K562 (cell line): ENCODE measurements at regions not wholly inside any gene's neighbourhood (a gene's known extent, or its start where the extent isn't known, plus 50 kb on each side); places are given as distances from the start of the nearest gene placed in this dataset.

Source experiments
- ATAC-seq: fragments of 200-7000 bp; cut with Tn5 transposase; 3 replicates; pipeline ENCODE4 v1.9.1; 2020; ENCODE audit warnings: moderate library complexity
- BruUV-seq: library from RNA; stranded (reverse); fragments of 400-500 nt; replicated peaks from 2 replicates; lab custom pipeline; 2021; lab: Mats Ljungman, UMichigan
- CTCF ChIA-PET: fragments of 300-600 bp; formaldehyde crosslinking; extraction: SDS; loops from one replicate; lab custom pipeline; 2021; ENCODE audit warnings: low intra/inter-chr PET ratio; lab: Yijun Ruan, JAX
- POLR2A ChIA-PET: fragments of 300-600, 350-650 bp; sonication (Branson Sonifier 250); formaldehyde crosslinking; extraction: SDS; loops from one replicate; lab custom pipeline; 2021; ENCODE audit warnings: antibody characterized with exemption, inconsistent platforms; lab: Yijun Ruan, JAX
- DNase-seq, 4 experiments: peaks; one replicate each; pipeline versions ENCODE4 v3.0.0 to v3.0.0-alpha.2; 2011 to 2018; ENCODE audit warnings: low spot score in 3 of 4, mixed read lengths in 3 of 4; ENCODE audit errors: extremely low read depth in 1 of 4
- FAIRE-seq: peaks from 2 replicates; lab custom pipeline; 2011; peaks lifted over from hg19 to GRCh38; lab: Jason Lieb, UNC
- H2AFZ ChIP-seq: 2 replicates; pipeline ENCODE4 v1.6.0; 2011; ENCODE audit warnings: low read depth, low read length, control low read depth, inconsistent platforms
- H3K27ac ChIP-seq: fragments of 200-600 bp; 3 replicates; pipeline ENCODE4 v1.8.0; 2011; ENCODE audit warnings: low read depth, mild to moderate bottlenecking, control low read depth, inconsistent platforms, low read length, moderate library complexity, mixed read lengths; ENCODE audit errors: extremely low read depth
- H3K27me3 ChIP-seq, 2 experiments: fragments of 300-600 bp in 1 of 2; 2 replicates in 1 of 2; 3 replicates in 1 of 2; pipeline versions ENCODE4 v1.6.0 to v1.8.0; 2011; ENCODE audit warnings: inconsistent platforms in 2 of 2, low read length in 2 of 2, mild to moderate bottlenecking in 1 of 2, mixed read lengths in 1 of 2, moderate library complexity in 1 of 2; ENCODE audit not compliant: control insufficient read depth in 2 of 2, insufficient read depth in 2 of 2
- H3K36me3 ChIP-seq: fragments of 300-600 bp; 3 replicates; pipeline ENCODE4 v1.8.0; 2011; ENCODE audit warnings: mild to moderate bottlenecking, low read length, inconsistent platforms; ENCODE audit not compliant: control insufficient read depth, insufficient read depth
- H3K4me1 ChIP-seq, 2 experiments: fragments of 200-600 bp in 1 of 2; replicated peaks in 1 of 2; 2 replicates in 1 of 2; 3 replicates in 1 of 2; pipeline versions ENCODE4 v1.5.1 to v1.8.0; 2011; ENCODE audit warnings: inconsistent platforms in 2 of 2, low read length in 2 of 2, mild to moderate bottlenecking in 1 of 2, mixed read lengths in 1 of 2, moderate library complexity in 1 of 2; ENCODE audit not compliant: control insufficient read depth in 2 of 2, insufficient read depth in 2 of 2
- H3K4me2 ChIP-seq: 2 replicates; pipeline ENCODE4 v1.6.1; 2011; ENCODE audit warnings: low read length, control low read depth, inconsistent platforms, mixed read lengths; ENCODE audit not compliant: insufficient read depth
- H3K4me3 ChIP-seq: fragments of 200-600 bp; sonication (generic), shearing (Covaris generic); 2 replicates; pipeline ENCODE4 v1.5.1; 2016; ENCODE audit warnings: control low read depth, inconsistent platforms
- H3K79me2 ChIP-seq: fragments of 200-600 bp; 3 replicates; pipeline ENCODE4 v1.8.0; 2011; ENCODE audit warnings: low read length, inconsistent platforms; ENCODE audit not compliant: control insufficient read depth, insufficient read depth
- H3K9ac ChIP-seq, 2 experiments: 2 replicates each; pipeline versions ENCODE4 v1.6.0 to v1.6.1; 2011; ENCODE audit warnings: low read depth in 2 of 2, low read length in 2 of 2, control low read depth in 1 of 2, inconsistent platforms in 1 of 2, mild to moderate bottlenecking in 1 of 2, mixed read lengths in 1 of 2; ENCODE audit not compliant: insufficient read depth in 1 of 2
- H3K9me1 ChIP-seq: one replicate; pipeline ENCODE4 v1.6.0; 2011; ENCODE audit warnings: inconsistent platforms, mild to moderate bottlenecking, low read length, moderate library complexity; ENCODE audit not compliant: control insufficient read depth, insufficient read depth
- H3K9me3 ChIP-seq: replicated peaks from 2 replicates; pipeline ENCODE4 v1.5.1; 2011; ENCODE audit warnings: low read depth, low read length, inconsistent platforms; ENCODE audit not compliant: control insufficient read depth, insufficient read depth
- H4K20me1 ChIP-seq: replicated peaks from 2 replicates; pipeline ENCODE4 v1.6.1; 2011; ENCODE audit warnings: low read length, inconsistent platforms, mixed read lengths; ENCODE audit not compliant: control insufficient read depth, insufficient read depth
- ARID1B ChIP-seq: fragments of 450-650 bp; IDR thresholded peaks from 2 replicates; pipeline ENCODE4 v1.6.1; 2016; ENCODE audit warnings: antibody characterized with exemption, mild to moderate bottlenecking, inconsistent platforms
- BACH1 ChIP-seq: fragments of 200-800 bp; sonication (Bioruptor generic); IDR thresholded peaks from 2 replicates; pipeline ENCODE4 v1.6.1; 2016; ENCODE audit warnings: missing genetic modification characterization, missing compliant biosample characterization
- FOXK1 ChIP-seq: sonication (generic); formaldehyde crosslinking; IDR thresholded peaks from 2 replicates; pipeline ENCODE4 v1.8.0; 2022; ENCODE audit warnings: missing genetic modification reagents, mild to moderate bottlenecking, borderline replicate concordance
- MCM7 ChIP-seq, 2 experiments: fragments of 450-650 bp; IDR thresholded peaks; 2 replicates each; pipeline ENCODE4 v1.6.1; 2016 to 2018
- MEIS2 ChIP-seq: fragments of 450-650 bp; IDR thresholded peaks from 2 replicates; pipeline ENCODE4 v1.6.1; 2014; ENCODE audit warnings: mild to moderate bottlenecking; ENCODE audit not compliant: partially characterized antibody
- NELFE ChIP-seq: IDR thresholded peaks from 2 replicates; pipeline ENCODE4 v1.6.1; 2011; ENCODE audit warnings: mild to moderate bottlenecking; ENCODE audit not compliant: insufficient read depth, insufficient read length
- POLR2H ChIP-seq: IDR thresholded peaks from 2 replicates; pipeline ENCODE4 v1.6.1; 2016; ENCODE audit warnings: missing genetic modification characterization, low read depth, mild to moderate bottlenecking, control low read depth, missing compliant biosample characterization, moderate library complexity
- RBM34 ChIP-seq: fragments of 200-400 bp; formaldehyde crosslinking; IDR thresholded peaks from 2 replicates; pipeline ENCODE4 v1.6.1; 2018; ENCODE audit warnings: low read length, borderline replicate concordance; ENCODE audit not compliant: insufficient read depth
- SMARCE1 ChIP-seq: fragments of 450-650 bp; IDR thresholded peaks from 2 replicates; pipeline ENCODE4 v1.7.1; 2016; ENCODE audit warnings: mild to moderate bottlenecking
- STAG1 ChIP-seq: sonication (generic); formaldehyde crosslinking; IDR thresholded peaks from 2 replicates; pipeline ENCODE4 v1.5.0; 2020; ENCODE audit warnings: missing genetic modification reagents, borderline replicate concordance
- TFAM ChIP-seq: fragments of 250-450 bp; sonication (Bioruptor Pico); conservative IDR thresholded peaks from 2 replicates; pipeline ENCODE4 v1.5.0; 2021; ENCODE audit warnings: mild to moderate bottlenecking, moderate library complexity
- ZBTB7A ChIP-seq: IDR thresholded peaks from 2 replicates; pipeline ENCODE4 v1.6.1; 2011; ENCODE audit warnings: low read depth, mild to moderate bottlenecking, low read length, moderate library complexity, borderline replicate concordance; ENCODE audit not compliant: control insufficient read depth
- ZNF282 ChIP-seq: sonication (generic); formaldehyde crosslinking; IDR thresholded peaks from 2 replicates; pipeline ENCODE4 v1.8.1; 2023; ENCODE audit warnings: missing genetic modification reagents
- WGBS: fragments of 100-300 bp; shearing (Covaris generic); methylation state at CpG from one replicate; pipeline ENCODE4 v1.1.6; 2016; ENCODE audit warnings: low coverage, mixed read lengths; ENCODE audit not compliant: insufficient coverage; ENCODE audit errors: missing lambda C conversion rate; 5-methylcytosine and 5-hydroxymethylcytosine counted together
- in situ Hi-C: fragments of 300-500 bp; cut with MboI; formaldehyde crosslinking; loops from 4 replicates; pipeline ENCODE4 v1.15.0; 2018; ENCODE audit warnings: inconsistent platforms, mixed read lengths
- intact Hi-C: fragments of 100-400 bp; cut with micrococcal nuclease; formaldehyde crosslinking; loops from 2 replicates; pipeline ENCODE4 v1.14.2; 2022
- TF ChIP-seq, protein P1 (sequence below), 2 experiments: fragments of 450-650 bp in 1 of 2; sonication (generic) in 1 of 2; formaldehyde crosslinking in 1 of 2; IDR thresholded peaks in 1 of 2; conservative IDR thresholded peaks in 1 of 2; 2 replicates each; pipeline versions ENCODE4 v1.6.1 to v1.8.1; 2016 to 2023; ENCODE audit warnings: mild to moderate bottlenecking in 2 of 2, moderate library complexity in 2 of 2, inconsistent platforms in 1 of 2, missing genetic modification reagents in 1 of 2

DNA sequence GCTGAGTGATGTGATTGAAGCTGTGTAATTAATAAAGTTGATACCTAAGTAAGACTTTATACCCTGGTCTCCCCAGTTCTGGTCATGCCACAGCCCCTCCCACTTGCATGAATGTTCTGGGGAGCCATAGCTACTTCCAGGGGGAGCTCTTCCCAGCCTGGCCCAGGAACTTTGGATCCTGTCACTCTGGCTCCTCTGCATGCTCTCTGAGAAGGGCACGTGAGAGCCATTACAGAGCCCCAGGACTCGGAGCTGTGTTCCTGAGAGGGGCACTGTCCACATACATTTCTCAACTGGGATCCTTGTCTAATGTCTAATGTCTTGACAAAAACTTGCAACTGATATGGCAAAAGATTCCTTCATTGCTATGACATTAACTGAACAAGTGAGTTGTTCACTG, 173.9 kb upstream of the NPY start:
- BruUV-seq, result no TSS peak
- DNase-seq (no peak), FAIRE-seq (no peak), ATAC-seq (no peak)
- no peaks in the 10 kb centered on the region for H3K9me3 ChIP-seq
- no peaks in the 10 kb centered on the region for H3K79me2 ChIP-seq
- 0 out of 5 replicates have a peak, but pooled peaks cover 0 to 4% of the 10 kb centered on the region in 2 experiments for H3K27me3 ChIP-seq
- ChIA-PET CTCF (no interaction called here), POLR2A (interaction anchor here (1.1 to 1.3 kb wide), 2 partner anchors 9 to 13 kb away, joined by 3 to 4 read pairs; no protein-coding TSS in a partner anchor)
- H3K4me2 ChIP-seq, result no peak overlapping the region
- H3K9ac ChIP-seq, result no peak overlapping the region
- H3K27ac ChIP-seq, result no peak overlapping the region
- H2AFZ ChIP-seq, result no peak overlapping the region
- H3K36me3 ChIP-seq, result no peaks in the 10 kb centered on the region
- no peaks in the 10 kb centered on the region for H3K4me1 ChIP-seq
- no peaks in the 10 kb centered on the region for H3K9me1 ChIP-seq
- H3K4me3 ChIP-seq, result no peak overlapping the region
- intact Hi-C loops, result no loop called here
- in situ Hi-C loops, result no loop called here
- TF ChIP-seq ZNF282 (no peak), FOXK1 (CRISPR knock-in tag) (no peak), NELFE (no peak), ARID1B (no peak), STAG1 (CRISPR knock-in tag) (no peak), TFAM (no peak)
- TF ChIP-seq, all 486 proteins: peak for 0
- H4K20me1 ChIP-seq, result no peaks in the 10 kb centered on the region
- 0% methylated on average over 2 of the region's 2 CpGs for WGBS

DNA sequence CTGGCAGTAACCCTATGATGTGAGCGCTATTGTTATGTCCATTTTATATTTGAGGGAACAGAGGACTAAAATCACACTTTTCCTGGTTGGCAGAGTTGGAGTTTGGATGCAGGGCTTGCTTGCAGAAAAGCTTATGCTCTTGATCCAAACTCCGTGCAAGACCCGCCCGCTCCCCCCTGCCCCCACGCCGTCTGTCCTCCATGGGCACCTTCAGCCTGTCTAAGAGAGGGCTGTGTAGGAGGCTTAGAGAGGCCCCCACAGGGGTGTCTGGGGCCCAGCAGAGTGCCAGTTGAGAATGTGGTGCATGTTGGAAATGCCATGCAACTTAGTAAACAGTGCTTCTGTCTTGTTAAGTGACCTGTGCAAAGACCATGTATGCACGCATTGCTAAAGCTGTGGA, 170.5 kb upstream of the NPY start:
- H2AFZ ChIP-seq, result no peak overlapping the region
- in situ Hi-C loops, result no loop called here
- FAIRE-seq, result no peak

More for the DNA sequence above, 170.5 kb upstream of the NPY start:
- POLR2A ChIA-PET, result interaction anchor here (0.6 kb wide), 2 partner anchors 35 to 719 kb away, joined by 3 to 4 read pairs; no protein-coding TSS in a partner anchor
- Histone ChIP-seq H3K27ac (no peak overlapping the region), H3K79me2 (no peaks in the 10 kb centered on the region), H3K4me3 (no peak overlapping the region), H3K9ac (no peak overlapping the region), H3K9me3 (no peaks in the 10 kb centered on the region), H3K36me3 (no peaks in the 10 kb centered on the region), H4K20me1 (no peaks in the 10 kb centered on the region), H3K9me1 (no peaks in the 10 kb centered on the region), H3K4me2 (no peak overlapping the region), H3K4me1 (no peaks in the 10 kb centered on the region), H3K27me3 (peaks cover 0 to 4% of the 10 kb centered on the region in 2 experiments; a peak in 1 of 5 replicates)
- no TSS peak for BruUV-seq
- TF ChIP-seq RBM34, result no peak
- TF ChIP-seq POLR2H (tag), result no peak
- no peak for TF ChIP-seq MCM7 (IDR thresholded peaks at IDR 0.05)
- TF ChIP-seq SMARCE1, result no peak
- no peak for TF ChIP-seq ZBTB7A
- TF ChIP-seq BACH1 (tag), result no peak
- TF ChIP-seq MEIS2, result no peak
- TF ChIP-seq, protein P1, sequence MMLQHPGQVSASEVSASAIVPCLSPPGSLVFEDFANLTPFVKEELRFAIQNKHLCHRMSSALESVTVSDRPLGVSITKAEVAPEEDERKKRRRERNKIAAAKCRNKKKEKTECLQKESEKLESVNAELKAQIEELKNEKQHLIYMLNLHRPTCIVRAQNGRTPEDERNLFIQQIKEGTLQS (IDR thresholded peaks at IDR 0.05), result no peak
- TF ChIP-seq, protein P1 (CRISPR knock-in tag; conservative IDR thresholded peaks at IDR 0.05), result no peak
- DNase-seq (no peak), ATAC-seq (no peak)
- 0% methylated on average over 7 of the region's 7 CpGs for WGBS
- intact Hi-C loops, result no loop called here
- CTCF ChIA-PET, result no interaction called here
